K562 (cell line): ENCODE measurements at regions not wholly inside any gene's neighbourhood (a gene's known extent, or its start where the extent isn't known, plus 50 kb on each side); places are given as distances from the start of the nearest gene placed in this dataset.

Experiments used
- ID3 ChIP-seq, 2 experiments: fragments of 250-450 bp in 1 of 2; fragments of 450-650 bp in 1 of 2; sonication (Bioruptor Pico) in 1 of 2; IDR thresholded peaks; 2 replicates each; pipeline versions ENCODE4 v1.6.1 to v1.8.0; 2016 to 2021; ENCODE audit warnings: mild to moderate bottlenecking in 2 of 2, moderate library complexity in 2 of 2, missing compliant biosample characterization in 1 of 2, missing genetic modification characterization in 1 of 2
- POLR2B ChIP-seq: fragments of 450-650 bp; IDR thresholded peaks from 2 replicates; pipeline ENCODE4 v1.6.1; 2018; ENCODE audit warnings: low read depth; ENCODE audit not compliant: partially characterized antibody
- REST ChIP-seq, 2 experiments: fragments of 450-650 bp; formaldehyde crosslinking in 1 of 2; IDR thresholded peaks; 2 replicates each; pipeline versions ENCODE4 v1.4.0 to v1.6.1; 2014 to 2020; ENCODE audit warnings: mild to moderate bottlenecking in 2 of 2, borderline replicate concordance in 1 of 2, low read depth in 1 of 2
- SLC30A9 ChIP-seq: fragments of 250-450 bp; sonication (Bioruptor Pico); IDR thresholded peaks from 2 replicates; pipeline ENCODE4 v1.8.0; 2022; ENCODE audit warnings: mild to moderate bottlenecking, moderate library complexity
- ZBTB11 ChIP-seq, 3 experiments: fragments of 200-800 bp in 1 of 3; fragments of 250-450 bp in 1 of 3; fragments of 450-650 bp in 1 of 3; sonication (Bioruptor Pico) in 1 of 3; sonication (Bioruptor generic) in 1 of 3; formaldehyde crosslinking in 1 of 3; IDR thresholded peaks; 2 replicates each; pipeline versions ENCODE4 v1.6.1 to v1.8.0; 2016 to 2022; ENCODE audit warnings: mild to moderate bottlenecking in 2 of 3, missing genetic modification characterization in 2 of 3, missing compliant biosample characterization in 1 of 3, moderate library complexity in 1 of 3

- TF ChIP-seq ZBTB11 (CRISPR knock-in tag; IDR thresholded peaks at IDR 0.05) (no peak), POLR2B (no peak), SLC30A9 (CRISPR knock-in tag) (no peak), ID3 (CRISPR knock-in tag; IDR thresholded peaks at IDR 0.05) (no peak), ID3 (tag; IDR thresholded peaks at IDR 0.05) (no peak), REST (IDR thresholded peaks at IDR 0.05; ENCODE audit: borderline replicate concordance) (no peak), REST (CRISPR knock-in tag; IDR thresholded peaks at IDR 0.05; ENCODE audit: low read depth) (no peak)
Measured at GRCh38 chr2:150762571-150762970, 275.1 kb upstream of the RND3 start (continued).
